HCT116 (cell line): ENCODE measurements at regions not wholly inside any gene's neighbourhood (a gene's known extent, or its start where the extent isn't known, plus 50 kb on each side); places are given as distances from the start of the nearest gene placed in this dataset.

Source experiments
- ATAC-seq: fragments of 200-7000 bp; cut with Tn5 transposase; 2 replicates; pipeline ENCODE4 v1.9.1; 2020; ENCODE audit warnings: mild to moderate bottlenecking, moderate library complexity
- BruUV-seq: library from RNA; stranded (reverse); fragments of 400-500 nt; replicated peaks from 2 replicates; lab custom pipeline; 2021; lab: Mats Ljungman, UMichigan
- CTCF ChIA-PET: fragments of 300-600 bp; sonication (Branson Sonifier 250); formaldehyde crosslinking; loops from one replicate; lab custom pipeline; 2021; ENCODE audit warnings: antibody characterized with exemption; lab: Charles Lee
- POLR2A ChIA-PET: fragments of 300-600, 350-600 bp; sonication (Branson Sonifier 250); formaldehyde crosslinking; loops from one replicate; lab custom pipeline; 2021; ENCODE audit warnings: antibody characterized with exemption; lab: Charles Lee
- RAD21 ChIA-PET, 2 experiments: fragments of 300-600 bp; sonication (Branson Sonifier 250); formaldehyde crosslinking; loops; one replicate each; lab custom pipeline; 2023; ENCODE audit warnings: low total read pairs in 2 of 2; ENCODE audit not compliant: uncharacterized antibody in 2 of 2, unreplicated experiment in 2 of 2, low non-redundant PET in 1 of 2; lab: Charles Lee
- DNase-seq: peaks from one replicate; pipeline ENCODE4 v3.0.0-alpha.2; 2010; ENCODE audit warnings: low read depth, low spot score
- H2AFZ ChIP-seq: fragments of 200-600 bp; shearing (Covaris generic), sonication (generic); 2 replicates; pipeline ENCODE4 v1.6.1; 2017; ENCODE audit warnings: low read depth, mixed run types, mixed read lengths, antibody characterized with exemption, low read length; ENCODE audit not compliant: poor library complexity, severe bottlenecking
- H3K27ac ChIP-seq: 2 replicates; pipeline ENCODE4 v1.5.1; 2012; ENCODE audit warnings: low read depth, low read length
- H3K27me3 ChIP-seq: fragments of 200-600 bp; sonication (generic); 2 replicates; pipeline ENCODE4 v1.6.1; 2016; ENCODE audit warnings: mixed run types, low read length, mixed read lengths; ENCODE audit not compliant: insufficient read depth
- H3K36me3 ChIP-seq, 2 experiments: fragments of 200-500 bp in 1 of 2; fragments of 200-600 bp in 1 of 2; sonication (Bioruptor generic) in 1 of 2; sonication (generic) in 1 of 2; 2 replicates each; pipeline versions ENCODE4 v1.5.1 to v1.6.1; 2014 to 2016; ENCODE audit warnings: low read length in 2 of 2, inconsistent platforms in 1 of 2, mixed read lengths in 1 of 2, mixed run types in 1 of 2; ENCODE audit not compliant: insufficient read depth in 2 of 2, control insufficient read depth in 1 of 2
- H3K4me1 ChIP-seq, 2 experiments: fragments of 200-600 bp in 1 of 2; sonication (generic) in 1 of 2; 2 replicates each; pipeline versions ENCODE4 v1.5.1 to v1.6.1; 2012 to 2017; ENCODE audit warnings: low read length in 2 of 2, inconsistent platforms in 1 of 2, mild to moderate bottlenecking in 1 of 2, mixed read lengths in 1 of 2, mixed run types in 1 of 2, moderate library complexity in 1 of 2; ENCODE audit not compliant: insufficient read depth in 2 of 2, control insufficient read depth in 1 of 2
- H3K4me2 ChIP-seq: fragments of 200-600 bp; sonication (generic); 2 replicates; pipeline ENCODE4 v1.6.1; 2017; ENCODE audit warnings: mixed run types, low read length, mixed read lengths
- H3K4me3 ChIP-seq, 2 experiments: fragments of 200-600 bp in 1 of 2; sonication (generic) in 1 of 2; replicated peaks in 1 of 2; 2 replicates each; pipeline ENCODE4 v1.5.1; 2011 to 2016; ENCODE audit warnings: low read length in 2 of 2, control low read depth in 1 of 2, low read depth in 1 of 2, mild to moderate bottlenecking in 1 of 2, mixed read lengths in 1 of 2, mixed run types in 1 of 2
- H3K79me2 ChIP-seq: fragments of 200-600 bp; sonication (generic); 2 replicates; pipeline ENCODE4 v1.6.1; 2017; ENCODE audit warnings: mild to moderate bottlenecking, mixed run types, low read length, moderate library complexity, mixed read lengths; ENCODE audit not compliant: insufficient read depth
- H3K9ac ChIP-seq: fragments of 200-600 bp; sonication (generic); 2 replicates; pipeline ENCODE4 v1.6.1; 2016; ENCODE audit warnings: low read length, mixed read lengths
- H3K9me2 ChIP-seq: fragments of 200-600 bp; sonication (generic), shearing (Covaris generic); 2 replicates; pipeline ENCODE4 v1.6.1; 2017; ENCODE audit warnings: mixed run types, mild to moderate bottlenecking, moderate library complexity; ENCODE audit not compliant: insufficient read depth
- H3K9me3 ChIP-seq, 2 experiments: fragments of 200-500 bp in 1 of 2; fragments of 200-600 bp in 1 of 2; sonication (Bioruptor generic) in 1 of 2; sonication (generic) in 1 of 2; 2 replicates each; pipeline ENCODE4 v1.6.1; 2014 to 2017; ENCODE audit warnings: low read length in 2 of 2, mixed read lengths in 2 of 2, inconsistent platforms in 1 of 2, low read depth in 1 of 2, mild to moderate bottlenecking in 1 of 2, mixed run types in 1 of 2, moderate library complexity in 1 of 2; ENCODE audit not compliant: control insufficient read depth in 1 of 2, insufficient read depth in 1 of 2
- H4K20me1 ChIP-seq: fragments of 200-600 bp; sonication (generic), shearing (Covaris generic); 2 replicates; pipeline ENCODE4 v1.6.1; 2017; ENCODE audit warnings: mixed run types, mild to moderate bottlenecking, moderate library complexity; ENCODE audit not compliant: insufficient read depth
- ATF3 ChIP-seq: IDR thresholded peaks from 2 replicates; pipeline ENCODE4 v1.6.1; 2012
- CBX3 ChIP-seq: IDR thresholded peaks from 2 replicates; pipeline ENCODE4 v1.6.1; 2012; ENCODE audit warnings: low read depth
- CEBPB ChIP-seq: IDR thresholded peaks from 2 replicates; pipeline ENCODE4 v1.6.1; 2012; ENCODE audit warnings: low read depth
- EGR1 ChIP-seq: IDR thresholded peaks from 2 replicates; pipeline ENCODE4 v1.6.1; 2012; ENCODE audit warnings: low read depth
- EZH2 ChIP-seq: fragments of 200-600 bp; sonication (generic); IDR thresholded peaks from 2 replicates; pipeline ENCODE4 v1.6.1; 2017; ENCODE audit warnings: antibody characterized with exemption, mixed run types
- EZH2phosphoT487 ChIP-seq: fragments of 200-600 bp; IDR thresholded peaks from 2 replicates; pipeline ENCODE4 v1.6.1; 2018; ENCODE audit warnings: antibody characterized with exemption, borderline replicate concordance
- JUND ChIP-seq: IDR thresholded peaks from 2 replicates; pipeline ENCODE4 v1.6.1; 2012
- MAX ChIP-seq: IDR thresholded peaks from 2 replicates; pipeline ENCODE4 v1.6.1; 2012
- POLR2A ChIP-seq: IDR thresholded peaks from 2 replicates; pipeline ENCODE4 v1.7.0; 2011; ENCODE audit warnings: borderline replicate concordance; ENCODE audit not compliant: insufficient read depth, insufficient read length; ENCODE audit errors: extremely low read depth
- RAD21 ChIP-seq: IDR thresholded peaks from 2 replicates; pipeline ENCODE4 v1.6.1; 2012; ENCODE audit warnings: low read depth, mild to moderate bottlenecking
- REST ChIP-seq: IDR thresholded peaks from 2 replicates; pipeline ENCODE4 v1.6.1; 2012; ENCODE audit warnings: low read depth
- SIN3A ChIP-seq: IDR thresholded peaks from 2 replicates; pipeline ENCODE4 v1.6.1; 2012; ENCODE audit warnings: low read depth
- SRF ChIP-seq: IDR thresholded peaks from 2 replicates; pipeline ENCODE4 v1.6.1; 2012; ENCODE audit warnings: low read depth
- TCF7L2 ChIP-seq: IDR thresholded peaks from 2 replicates; pipeline ENCODE4 v1.7.0; 2011; ENCODE audit warnings: borderline replicate concordance, inconsistent platforms; ENCODE audit not compliant: insufficient read depth, insufficient read length; ENCODE audit errors: extremely low read depth
- YY1 ChIP-seq: IDR thresholded peaks from 2 replicates; pipeline ENCODE4 v1.6.1; 2011; ENCODE audit warnings: low read length, low read depth, moderate library complexity, mild to moderate bottlenecking; ENCODE audit not compliant: insufficient replicate concordance; ENCODE audit errors: extremely low read depth
- ZBTB33 ChIP-seq: IDR thresholded peaks from 2 replicates; pipeline ENCODE4 v1.6.1; 2011; ENCODE audit warnings: mild to moderate bottlenecking, low read length, moderate library complexity; ENCODE audit not compliant: insufficient replicate concordance; ENCODE audit errors: extremely low read depth
- ZNF274 ChIP-seq: fragments of 200-500 bp; sonication (Bioruptor generic); IDR thresholded peaks from 2 replicates; pipeline ENCODE4 v1.6.1; 2014; ENCODE audit warnings: mild to moderate bottlenecking, low read depth, low read length, inconsistent platforms
- intact Hi-C: fragments of 100-400 bp; cut with micrococcal nuclease; formaldehyde crosslinking; loops from 2 replicates; pipeline ENCODE4 v1.10.0; 2022

- H3K4me1 ChIP-seq = peaks cover 26 to 55% of the 10 kb centered on the region in 2 experiments
- no TSS peak for BruUV-seq
- ATAC-seq (no peak), DNase-seq (no peak)
- ChIA-PET RAD21 (no interaction called here), CTCF (interaction anchor here (1.7 kb wide), 1 partner anchor 22 kb away, joined by 7 read pairs; no protein-coding TSS in a partner anchor), POLR2A (interaction anchor here (1.1 to 10.2 kb wide), 11 partner anchors 16 to 951 kb away, joined by 3 to 390 read pairs (median 5); a partner anchor contains a TSS)
- H3K9me2 ChIP-seq = no peaks in the 10 kb centered on the region
- peak overlapping the region; percentile 94 for H3K27ac ChIP-seq
- H4K20me1 ChIP-seq = no peaks in the 10 kb centered on the region
- no peak overlapping the region for H3K4me3 ChIP-seq
- no peaks in the 10 kb centered on the region for H3K36me3 ChIP-seq
- intact Hi-C loops = loop anchor here (5.0 kb wide), 3 partner anchors 663 to 952 kb away; a partner anchor contains a TSS
- H3K27me3 ChIP-seq = no peaks in the 10 kb centered on the region
- no peaks in the 10 kb centered on the region for H3K9me3 ChIP-seq
- H2AFZ ChIP-seq = no peak overlapping the region
- H3K4me2 ChIP-seq = peak overlapping the region; percentile 54; the same call in 1 of the 2 replicates
- H3K9ac ChIP-seq = no peak overlapping the region
- TF ChIP-seq JUND = no peak
- TF ChIP-seq EGR1 = no peak
- no peak for TF ChIP-seq MAX
- TF ChIP-seq ZBTB33 = no peak
- no peak for TF ChIP-seq CEBPB
- TF ChIP-seq SRF = no peak
- TF ChIP-seq ZNF274 = no peak
- TF ChIP-seq TCF7L2 = no peak
- no peak for TF ChIP-seq REST
- TF ChIP-seq SIN3A = no peak
- no peak for TF ChIP-seq EZH2phosphoT487
- TF ChIP-seq RAD21 = no peak
- no peak for TF ChIP-seq EZH2
- no peak for TF ChIP-seq CBX3
- no peak for TF ChIP-seq YY1
- no peak for TF ChIP-seq POLR2A
- no peak for TF ChIP-seq ATF3
- H3K79me2 ChIP-seq = 0 out of 2 replicates have a peak, but pooled peaks cover 4% of the 10 kb centered on the region
Observed at GRCh38 chr6:27149150-27149549, 98.4 kb upstream of the PRSS16 start.
